Neuronal stem cell (in vitro differentiated cells): ENCODE measurements at regions not wholly inside any gene's neighbourhood (a gene's known extent, or its start where the extent isn't known, plus 50 kb on each side); places are given as distances from the start of the nearest gene placed in this dataset.

ENCODE experiments used
- DNase-seq: peaks from one replicate; pipeline ENCODE4 v3.0.0-alpha.2; 2013; ENCODE audit warnings: low spot score
- H2AFZ ChIP-seq: one replicate; pipeline ENCODE4 v1.6.1; 2013; ENCODE audit warnings: mild to moderate bottlenecking, low read length, inconsistent platforms
- H2AK5ac ChIP-seq: 2 replicates; pipeline ENCODE4 v1.6.1; 2013; ENCODE audit warnings: low read depth, mild to moderate bottlenecking, inconsistent platforms, low read length, moderate library complexity, mixed read lengths
- H2BK120ac ChIP-seq: 2 replicates; pipeline ENCODE4 v1.6.1; 2013; ENCODE audit warnings: low read depth, mild to moderate bottlenecking, inconsistent platforms, low read length, moderate library complexity, mixed read lengths
- H2BK12ac ChIP-seq: one replicate; pipeline ENCODE4 v1.6.1; 2013; ENCODE audit warnings: low read length, inconsistent platforms
- H2BK15ac ChIP-seq: 2 replicates; pipeline ENCODE4 v1.6.1; 2013; ENCODE audit warnings: mild to moderate bottlenecking, low read length, inconsistent platforms, mixed read lengths
- H2BK5ac ChIP-seq: one replicate; pipeline ENCODE4 v1.6.1; 2013; ENCODE audit warnings: inconsistent platforms, mild to moderate bottlenecking, low read length, moderate library complexity
- H3K14ac ChIP-seq: one replicate; pipeline ENCODE4 v1.6.1; 2013; ENCODE audit warnings: low read length, inconsistent platforms
- H3K18ac ChIP-seq: 2 replicates; pipeline ENCODE4 v1.6.1; 2013; ENCODE audit warnings: low read length, inconsistent platforms
- H3K23ac ChIP-seq: 2 replicates; pipeline ENCODE4 v1.6.1; 2013; ENCODE audit warnings: low read depth, mild to moderate bottlenecking, mixed read lengths, low read length, inconsistent platforms; ENCODE audit not compliant: poor library complexity
- H3K27ac ChIP-seq: replicated peaks from 3 replicates; pipeline ENCODE4 v1.5.1; 2013; ENCODE audit warnings: low read length, inconsistent platforms
- H3K27me3 ChIP-seq, 3 experiments: 2 replicates each; pipeline ENCODE4 v1.6.1; 2013; ENCODE audit warnings: low read length in 3 of 3, mild to moderate bottlenecking in 2 of 3, inconsistent platforms in 1 of 3, low read depth in 1 of 3, mixed read lengths in 1 of 3, moderate library complexity in 1 of 3; ENCODE audit not compliant: control insufficient read depth in 3 of 3, insufficient read depth in 3 of 3
- H3K36me3 ChIP-seq, 2 donors: replicated peaks in 1 of 2; 2 replicates each; pipeline ENCODE4 v1.6.1; 2013; ENCODE audit warnings: low read length in 2 of 2; ENCODE audit not compliant: control insufficient read depth in 2 of 2, insufficient read depth in 2 of 2
- H3K4ac ChIP-seq: 2 replicates; pipeline ENCODE4 v1.6.1; 2013; ENCODE audit warnings: inconsistent platforms, mild to moderate bottlenecking, low read length, moderate library complexity
- H3K4me1 ChIP-seq, 2 donors: 1 replicate in 1 of 2; 2 replicates in 1 of 2; pipeline ENCODE4 v1.6.1; 2013; ENCODE audit warnings: low read length in 2 of 2, low read depth in 1 of 2; ENCODE audit not compliant: control insufficient read depth in 2 of 2, insufficient read depth in 1 of 2
- H3K4me2 ChIP-seq: one replicate; pipeline ENCODE4 v1.6.1; 2013; ENCODE audit warnings: mild to moderate bottlenecking, low read length, inconsistent platforms; ENCODE audit not compliant: insufficient read depth, poor library complexity, severe bottlenecking
- H3K4me3 ChIP-seq, 2 donors: 2 replicates each; pipeline ENCODE4 v1.5.1; 2013; ENCODE audit warnings: low read length in 2 of 2, mild to moderate bottlenecking in 2 of 2, inconsistent platforms in 1 of 2, moderate library complexity in 1 of 2
- H3K79me1 ChIP-seq: one replicate; pipeline ENCODE4 v1.6.1; 2013; ENCODE audit warnings: low read depth, mild to moderate bottlenecking, inconsistent platforms, low read length, moderate library complexity
- H3K9ac ChIP-seq: one replicate; pipeline ENCODE4 v1.6.1; 2013; ENCODE audit warnings: mild to moderate bottlenecking, low read depth, low read length, inconsistent platforms; ENCODE audit not compliant: poor library complexity
- H3K9me3 ChIP-seq, 2 donors: replicated peaks in 1 of 2; 2 replicates each; pipeline versions ENCODE3 to v1.6.1; 2013; ENCODE audit warnings: low read length in 2 of 2, mild to moderate bottlenecking in 2 of 2, inconsistent platforms in 1 of 2, low read depth in 1 of 2, mixed read lengths in 1 of 2, moderate library complexity in 1 of 2; ENCODE audit not compliant: control insufficient read depth in 2 of 2, insufficient read depth in 1 of 2
- H4K8ac ChIP-seq: one replicate; pipeline ENCODE4 v1.6.1; 2013; ENCODE audit warnings: low read depth, mild to moderate bottlenecking, inconsistent platforms, low read length, moderate library complexity
- H4K91ac ChIP-seq: one replicate; pipeline ENCODE4 v1.6.1; 2013; ENCODE audit warnings: low read length, low read depth, mild to moderate bottlenecking, inconsistent platforms; ENCODE audit not compliant: poor library complexity
- WGBS, 2 donors: extraction: QIAGEN DNeasy Blood & Tissue Kit; methylation state at CpG; one replicate each; pipeline ENCODE4 v1.1.7; 2013; ENCODE audit warnings: missing lambda C conversion rate in 2 of 2, mixed read lengths in 1 of 2; ENCODE audit not compliant: insufficient read length in 2 of 2, insufficient replicate concordance in 1 of 2; ENCODE audit errors: extremely low coverage in 2 of 2; 5-methylcytosine and 5-hydroxymethylcytosine counted together

DNA sequence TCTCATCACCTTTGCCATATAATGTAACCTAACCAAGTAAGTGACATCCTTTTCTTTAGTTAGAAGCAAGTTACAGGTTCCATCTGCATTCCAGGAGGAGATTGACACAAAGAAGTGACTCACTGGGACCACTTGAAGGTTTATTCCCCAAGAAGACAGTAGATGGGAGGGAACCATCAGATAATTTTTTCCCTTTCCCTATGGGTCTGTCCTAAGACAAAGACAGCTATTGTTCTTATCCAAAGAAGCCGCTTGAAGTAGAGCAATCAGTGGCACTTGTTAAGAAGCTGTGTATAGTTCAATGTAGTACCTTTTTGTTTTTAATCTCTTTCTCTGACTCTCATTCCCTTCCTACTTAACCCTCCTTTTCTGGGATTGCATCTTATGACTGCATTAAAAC, 139.9 kb upstream of the B3GALT2 start:
- H3K4me2 ChIP-seq, result no peak overlapping the region
- no peak overlapping the region for H3K27ac ChIP-seq
- no peak overlapping the region for H2BK5ac ChIP-seq
- H3K18ac ChIP-seq, result no peak overlapping the region
- no peak overlapping the region for H2BK15ac ChIP-seq
- WGBS, 2 donors, result no CpG with 5 or more reads among the region's 1 CpG
- H3K79me1 ChIP-seq, result no peaks in the 10 kb centered on the region
- no peak overlapping the region for H4K91ac ChIP-seq
- H2BK12ac ChIP-seq, result no peak overlapping the region
- no peaks in the 10 kb centered on the region for H3K27me3 ChIP-seq
- H2BK120ac ChIP-seq, result no peak overlapping the region
- H2AK5ac ChIP-seq, result no peak overlapping the region
- H3K4ac ChIP-seq, result no peak overlapping the region
- H3K4me1 ChIP-seq, result no peaks in the 10 kb centered on the region
- no peak overlapping the region for H3K23ac ChIP-seq
- H3K36me3 ChIP-seq, result no peaks in the 10 kb centered on the region
- no peak overlapping the region for H3K14ac ChIP-seq
- DNase-seq, result no peak
- H3K9me3 ChIP-seq, result peaks cover 0 to 4% of the 10 kb centered on the region in 2 donors
- no peak overlapping the region for H3K9ac ChIP-seq
- H4K8ac ChIP-seq, result no peak overlapping the region
- H2AFZ ChIP-seq, result no peak overlapping the region
- no peak overlapping the region for H3K4me3 ChIP-seq

DNA sequence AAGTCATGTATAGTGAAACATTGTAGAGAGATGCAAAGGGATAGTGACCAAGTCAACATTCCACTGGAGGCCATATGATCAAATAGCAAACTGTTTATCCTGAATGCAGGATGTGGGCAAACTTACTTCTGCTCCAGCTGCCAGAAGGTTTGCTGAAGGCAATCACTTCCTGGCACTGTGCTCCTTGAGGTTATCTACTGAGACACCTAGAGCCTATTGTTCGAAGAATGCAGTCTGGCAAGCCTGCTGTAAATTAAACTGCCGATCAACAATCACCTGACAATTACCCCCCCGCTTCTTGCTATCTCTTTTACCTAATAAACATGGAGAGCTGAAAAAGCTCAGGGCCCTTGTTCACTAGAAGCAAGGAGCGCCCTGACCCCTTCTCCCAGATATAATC, 139.4 kb upstream of the B3GALT2 start:
- no peak overlapping the region for H3K4me2 ChIP-seq

DNA sequence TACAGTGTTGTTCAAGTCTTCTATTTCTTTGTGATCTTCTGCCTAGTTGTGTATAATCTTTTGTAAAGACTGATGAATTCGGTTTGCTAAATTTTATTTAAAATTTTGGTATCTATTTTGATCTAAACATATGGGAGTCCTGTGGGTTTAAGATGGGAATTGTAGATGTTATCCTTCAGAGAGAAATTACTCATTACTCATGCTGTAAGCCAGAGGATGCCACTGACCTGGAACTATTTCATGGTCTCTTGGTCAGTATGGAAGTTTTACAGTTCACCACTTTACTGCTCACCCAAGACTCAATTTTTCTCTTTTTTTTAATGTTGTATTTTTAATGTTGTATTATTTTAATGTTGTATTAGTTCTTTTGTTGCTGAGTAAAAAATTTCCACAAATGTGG, 138.6 kb upstream of the B3GALT2 start:
- H3K14ac ChIP-seq, result no peak overlapping the region
- no peaks in the 10 kb centered on the region for H3K4me1 ChIP-seq
- no peak overlapping the region for H2BK5ac ChIP-seq
- no peak overlapping the region for H2AK5ac ChIP-seq
- no peak for DNase-seq
- H2AFZ ChIP-seq, result no peak overlapping the region
- no peak overlapping the region for H4K8ac ChIP-seq
- H3K4me2 ChIP-seq, result no peak overlapping the region
- H2BK15ac ChIP-seq, result no peak overlapping the region
- no CpG with 5 or more reads among the region's 1 CpG for WGBS, 2 donors
- peaks cover 0 to 4% of the 10 kb centered on the region in 2 donors for H3K9me3 ChIP-seq
- no peaks in the 10 kb centered on the region for H3K36me3 ChIP-seq
- H2BK12ac ChIP-seq, result no peak overlapping the region
- no peak overlapping the region for H4K91ac ChIP-seq
- no peaks in the 10 kb centered on the region for H3K79me1 ChIP-seq
- no peak overlapping the region for H3K4me3 ChIP-seq
- H3K27ac ChIP-seq, result no peak overlapping the region
- H2BK120ac ChIP-seq, result no peak overlapping the region
- no peak overlapping the region for H3K9ac ChIP-seq
- H3K27me3 ChIP-seq, result no peaks in the 10 kb centered on the region
- H3K4ac ChIP-seq, result no peak overlapping the region
- no peak overlapping the region for H3K18ac ChIP-seq
- H3K23ac ChIP-seq, result no peak overlapping the region

More for the DNA sequence above, 139.4 kb upstream of the B3GALT2 start:
- no peaks in the 10 kb centered on the region for H3K4me1 ChIP-seq
- H4K8ac ChIP-seq, result no peak overlapping the region
- H2BK12ac ChIP-seq, result no peak overlapping the region
- no peak overlapping the region for H3K9ac ChIP-seq
- no peaks in the 10 kb centered on the region for H3K79me1 ChIP-seq
- DNase-seq, result no peak
- no peak overlapping the region for H2BK120ac ChIP-seq
- no peak overlapping the region for H4K91ac ChIP-seq
- no peak overlapping the region for H2BK15ac ChIP-seq
- WGBS, 2 donors, result no CpG with 5 or more reads among the region's 4 CpGs
- no peaks in the 10 kb centered on the region for H3K36me3 ChIP-seq
- no peak overlapping the region for H3K4ac ChIP-seq
- peaks cover 0 to 4% of the 10 kb centered on the region in 2 donors for H3K9me3 ChIP-seq
- no peak overlapping the region for H3K23ac ChIP-seq
- H3K18ac ChIP-seq, result no peak overlapping the region
- no peaks in the 10 kb centered on the region for H3K27me3 ChIP-seq
- no peak overlapping the region for H3K14ac ChIP-seq
- no peak overlapping the region for H3K4me3 ChIP-seq
- no peak overlapping the region for H2BK5ac ChIP-seq
- H2AFZ ChIP-seq, result no peak overlapping the region
- H2AK5ac ChIP-seq, result no peak overlapping the region
- no peak overlapping the region for H3K27ac ChIP-seq

DNA sequence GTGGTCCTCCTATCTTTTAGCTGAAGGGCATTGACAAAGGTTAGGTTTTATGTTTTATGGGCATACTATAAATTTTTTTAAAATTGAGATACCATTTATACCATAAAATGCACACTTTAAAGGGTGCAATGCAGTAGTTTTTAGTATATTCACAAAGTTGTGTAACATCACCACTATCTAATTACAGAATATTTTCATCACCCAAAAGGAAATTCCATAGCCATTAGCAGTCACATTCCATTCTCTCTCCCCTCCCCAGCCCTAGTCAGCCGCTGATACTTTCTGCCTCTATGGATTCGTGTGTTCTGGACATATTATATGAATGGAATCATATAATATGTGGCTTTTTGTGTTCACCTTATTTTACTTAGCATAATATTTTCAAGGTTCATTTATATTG, 135.8 kb upstream of the B3GALT2 start:
- Histone ChIP-seq H2BK5ac (no peak overlapping the region), H2BK120ac (no peak overlapping the region), H4K91ac (no peak overlapping the region), H2AFZ (no peak overlapping the region), H3K18ac (no peak overlapping the region), H3K4me3 (no peak overlapping the region), H3K4me2 (no peak overlapping the region), H3K27ac (no peak overlapping the region), H3K14ac (no peak overlapping the region), H2AK5ac (no peak overlapping the region), H2BK12ac (no peak overlapping the region), H3K27me3 (no peaks in the 10 kb centered on the region), H3K23ac (no peak overlapping the region), H3K9me3 (peaks cover 2 to 5% of the 10 kb centered on the region in 2 donors), H3K79me1 (no peaks in the 10 kb centered on the region), H3K4me1 (no peaks in the 10 kb centered on the region), H4K8ac (no peak overlapping the region), H2BK15ac (no peak overlapping the region), H3K36me3 (no peaks in the 10 kb centered on the region), H3K9ac (no peak overlapping the region), H3K4ac (no peak overlapping the region)
- WGBS, 2 donors, result no CpG with 5 or more reads among the region's 2 CpGs
- no peak for DNase-seq
